ENCODE measurements at regions not wholly inside any gene's neighbourhood (a gene's known extent, or its start where the extent isn't known, plus 50 kb on each side); places are given as distances from the start of the nearest gene placed in this dataset.

- CTCF ChIA-PET = no interaction called here
- BruUV-seq (replicated peaks) = no TSS peak
These were observed 573.3 kb upstream of the RORB start for GRCh38 chr9:73923796-73924195.

GRCh38 chr9:73951147-73951546 lies 546.0 kb upstream of the RORB start:
- peaks cover 2% of the 10 kb centered on the region for H3K27me3 Mint-ChIP-seq (ENCODE audit: insufficient read depth, unreplicated experiment)
- BruUV-seq (replicated peaks) = no TSS peak
- ChIA-PET CTCF (no interaction called here), POLR2A (no interaction called here)
- no peaks in the 10 kb centered on the region for H3K9me3 Mint-ChIP-seq (ENCODE audit: unreplicated experiment)
- no peak overlapping the region for H3K27ac Mint-ChIP-seq (ENCODE audit: unreplicated experiment)
- intact Hi-C loops (cut with micrococcal nuclease; ENCODE audit: unreplicated experiment) = no loop called here
- no peaks in the 10 kb centered on the region for H3K4me1 Mint-ChIP-seq (ENCODE audit: low read depth, unreplicated experiment)
- H3K36me3 ChIP-seq (ENCODE audit: control insufficient read depth, insufficient read depth, low read length) = no peaks in the 10 kb centered on the region
- no peaks in the 10 kb centered on the region for H3K36me3 Mint-ChIP-seq (ENCODE audit: insufficient read depth, unreplicated experiment)
- H3K4me1 ChIP-seq = no peaks in the 10 kb centered on the region
- TF ChIP-seq CTCF (IDR thresholded peaks at IDR 0.05; ENCODE audit: insufficient read depth in 1 of 2, low read depth in 1 of 2, low read length in 1 of 2, severe bottlenecking in 1 of 2, unreplicated experiment in 1 of 2) = no peak
- no peaks in the 10 kb centered on the region for H3K27me3 ChIP-seq (replicated peaks; ENCODE audit: control insufficient read depth, insufficient read depth, low read length)
- H3K4me3 Mint-ChIP-seq (ENCODE audit: unreplicated experiment) = no peak overlapping the region
- no peaks in the 10 kb centered on the region for H3K9me3 ChIP-seq
- H3K4me3 ChIP-seq (ENCODE audit: low read depth, low read length) = no peak overlapping the region
- DNase-seq = no peak

More at GRCh38 chr9:73923796-73924195, 573.3 kb upstream of the RORB start:
- H3K4me3 Mint-ChIP-seq (ENCODE audit: unreplicated experiment) = no peak overlapping the region
- H3K27me3 ChIP-seq (replicated peaks; ENCODE audit: control insufficient read depth, insufficient read depth, low read length) = no peaks in the 10 kb centered on the region
- TF ChIP-seq CTCF (IDR thresholded peaks at IDR 0.05; ENCODE audit: insufficient read depth in 1 of 2, low read depth in 1 of 2, low read length in 1 of 2, severe bottlenecking in 1 of 2, unreplicated experiment in 1 of 2) = no peak
- no peak for DNase-seq
- H3K27ac Mint-ChIP-seq (ENCODE audit: unreplicated experiment) = no peak overlapping the region
- H3K36me3 Mint-ChIP-seq (ENCODE audit: insufficient read depth, unreplicated experiment) = no peaks in the 10 kb centered on the region
- H3K36me3 ChIP-seq (ENCODE audit: control insufficient read depth, insufficient read depth, low read length) = no peaks in the 10 kb centered on the region
- no peaks in the 10 kb centered on the region for H3K4me1 Mint-ChIP-seq (ENCODE audit: low read depth, unreplicated experiment)
- POLR2A ChIA-PET = no interaction called here
- intact Hi-C loops (cut with micrococcal nuclease; ENCODE audit: unreplicated experiment) = no loop called here
- no peaks in the 10 kb centered on the region for H3K27me3 Mint-ChIP-seq (ENCODE audit: insufficient read depth, unreplicated experiment)
- H3K9me3 ChIP-seq = no peaks in the 10 kb centered on the region
- no peaks in the 10 kb centered on the region for H3K9me3 Mint-ChIP-seq (ENCODE audit: unreplicated experiment)
- H3K4me3 ChIP-seq (ENCODE audit: low read depth, low read length) = no peak overlapping the region
- H3K4me1 ChIP-seq = no peaks in the 10 kb centered on the region

GRCh38 chr9:73962792-73963191 lies 534.3 kb upstream of the RORB start:
- no peaks in the 10 kb centered on the region for H3K27me3 ChIP-seq (replicated peaks; ENCODE audit: control insufficient read depth, insufficient read depth, low read length)
- Mint-ChIP-seq H3K4me3 (ENCODE audit: unreplicated experiment) (no peak overlapping the region), H3K36me3 (ENCODE audit: insufficient read depth, unreplicated experiment) (no peaks in the 10 kb centered on the region), H3K27me3 (ENCODE audit: insufficient read depth, unreplicated experiment) (no peaks in the 10 kb centered on the region), H3K9me3 (ENCODE audit: unreplicated experiment) (no peaks in the 10 kb centered on the region), H3K27ac (ENCODE audit: unreplicated experiment) (no peak overlapping the region), H3K4me1 (ENCODE audit: low read depth, unreplicated experiment) (no peaks in the 10 kb centered on the region)
- CTCF ChIA-PET = no interaction called here
- H3K4me1 ChIP-seq = no peaks in the 10 kb centered on the region
- intact Hi-C loops (cut with micrococcal nuclease; ENCODE audit: unreplicated experiment) = no loop called here
- no peak for DNase-seq
- H3K4me3 ChIP-seq (ENCODE audit: low read depth, low read length) = no peak overlapping the region
- BruUV-seq (replicated peaks) = no TSS peak
- H3K36me3 ChIP-seq (ENCODE audit: control insufficient read depth, insufficient read depth, low read length) = no peaks in the 10 kb centered on the region
- H3K9me3 ChIP-seq = no peaks in the 10 kb centered on the region
- POLR2A ChIA-PET = no interaction called here
- no peak for TF ChIP-seq CTCF (IDR thresholded peaks at IDR 0.05; ENCODE audit: insufficient read depth in 1 of 2, low read depth in 1 of 2, low read length in 1 of 2, severe bottlenecking in 1 of 2, unreplicated experiment in 1 of 2)

All from Caco-2 (cell line).